A549 (cell line): ENCODE measurements at regions not wholly inside any gene's neighbourhood (a gene's known extent, or its start where the extent isn't known, plus 50 kb on each side); places are given as distances from the start of the nearest gene placed in this dataset.
"Not testable (repeated sequence)": the region's sequence is repeated elsewhere in the genome, so short reads cannot be mapped to it uniquely, and the experiment has no call there.

ENCODE experiments used
- ATAC-seq, 2 experiments: fragments of 200-7000 bp in 1 of 2; fragments of >200 bp in 1 of 2; cut with Nextera tagmentation in 1 of 2; cut with Tn5 transposase in 1 of 2; 3 replicates each; pipeline versions ENCODE4 v1.8.0 to v1.9.1; 2018 to 2020; ENCODE audit warnings: mild to moderate bottlenecking in 1 of 2, moderate library complexity in 1 of 2
- CTCF ChIA-PET: fragments of 300-600 bp; sonication (Branson Sonifier 250); formaldehyde crosslinking; extraction: SDS; loops from one replicate; lab custom pipeline; 2021; ENCODE audit warnings: antibody characterized with exemption, inconsistent platforms; lab: Yijun Ruan, JAX
- POLR2A ChIA-PET: fragments of 350-600 bp; formaldehyde crosslinking; extraction: SDS; loops from one replicate; lab custom pipeline; 2021; ENCODE audit warnings: antibody characterized with exemption, inconsistent platforms; lab: Yijun Ruan, JAX
- DNase-seq, 2 experiments: peaks; one replicate each; pipeline versions ENCODE4 v3.0.0 to v3.0.0-alpha.2; 2011 to 2016; ENCODE audit warnings: low read depth in 1 of 2, low spot score in 1 of 2
- FAIRE-seq: peaks from 2 replicates; lab custom pipeline; 2011; peaks lifted over from hg19 to GRCh38; lab: Jason Lieb, UNC
- H3K27ac ChIP-seq, 2 experiments: fragments of >200 bp; sonication (Bioruptor Twin); formaldehyde crosslinking; 3 replicates each; pipeline ENCODE4 v1.5.1; 2016 to 2017
- H3K4me1 ChIP-seq: fragments of >200 bp; sonication (Bioruptor Twin); formaldehyde crosslinking; 3 replicates; pipeline ENCODE4 v1.6.1; 2016
- H3K4me2 ChIP-seq: fragments of >200 bp; sonication (Bioruptor Twin); formaldehyde crosslinking; 3 replicates; pipeline ENCODE4 v1.6.1; 2016
- H3K4me3 ChIP-seq: fragments of >200 bp; sonication (Bioruptor Twin); formaldehyde crosslinking; 3 replicates; pipeline ENCODE4 v1.5.1; 2016
- H3K9me3 ChIP-seq: fragments of >200 bp; sonication (Bioruptor Twin); formaldehyde crosslinking; 3 replicates; pipeline ENCODE4 v1.6.1; 2016
- BCL3 ChIP-seq: fragments of >200 bp; sonication (Bioruptor Twin); formaldehyde crosslinking; IDR thresholded peaks from 3 replicates; pipeline ENCODE4 v1.6.1; 2016
- CBX8 ChIP-seq: fragments of 200-600 bp; sonication (generic); IDR thresholded peaks from 2 replicates; pipeline ENCODE4 v1.6.1; 2016
- CHD2 ChIP-seq: fragments of 150-350 bp; IDR thresholded peaks from 2 replicates; pipeline ENCODE4 v1.6.1; 2014; ENCODE audit warnings: low read length; ENCODE audit not compliant: partially characterized antibody
- CHD4 ChIP-seq: fragments of 200-600 bp; sonication (generic); IDR thresholded peaks from 2 replicates; pipeline ENCODE4 v1.6.1; 2016; ENCODE audit warnings: antibody characterized with exemption, mild to moderate bottlenecking, borderline replicate concordance
- EHF ChIP-seq: fragments of 250-450 bp; sonication (Bioruptor Pico); IDR thresholded peaks from 2 replicates; pipeline ENCODE4 v1.5.0; 2020; ENCODE audit warnings: mild to moderate bottlenecking
- EP300 ChIP-seq, 2 experiments: fragments of >200 bp; sonication (Bioruptor Twin); formaldehyde crosslinking; IDR thresholded peaks; 2 replicates in 1 of 2; 3 replicates in 1 of 2; pipeline ENCODE4 v1.6.1; 2016 to 2017
- FOSL2 ChIP-seq, 2 experiments: fragments of 450-650 bp in 1 of 2; fragments of >200 bp in 1 of 2; sonication (Bioruptor Twin) in 1 of 2; formaldehyde crosslinking; IDR thresholded peaks; 2 replicates each; pipeline versions ENCODE4 v1.5.0 to v1.6.1; 2016 to 2020; ENCODE audit warnings: mild to moderate bottlenecking in 1 of 2, moderate library complexity in 1 of 2
- HES2 ChIP-seq: fragments of >200 bp; sonication (Bioruptor Twin); formaldehyde crosslinking; IDR thresholded peaks from 2 replicates; pipeline ENCODE4 v1.6.1; 2016
- HEYL ChIP-seq: fragments of 250-450 bp; sonication (Bioruptor Pico); IDR thresholded peaks from 2 replicates; pipeline ENCODE4 v1.8.0; 2021; ENCODE audit warnings: mild to moderate bottlenecking, moderate library complexity
- HOXA7 ChIP-seq: fragments of 250-450 bp; sonication (Bioruptor Pico); IDR thresholded peaks from 2 replicates; pipeline ENCODE4 v1.5.0; 2020; ENCODE audit warnings: mild to moderate bottlenecking, moderate library complexity
- HOXB13 ChIP-seq: fragments of 250-450 bp; sonication (Bioruptor Pico); IDR thresholded peaks from 2 replicates; pipeline ENCODE4 v1.5.0; 2020; ENCODE audit warnings: low read depth, mild to moderate bottlenecking, moderate library complexity
- KDM5A ChIP-seq: fragments of 200-600 bp; sonication (generic); IDR thresholded peaks from 2 replicates; pipeline ENCODE4 v1.6.1; 2016; ENCODE audit warnings: antibody characterized with exemption, mild to moderate bottlenecking
- MAFK ChIP-seq: fragments of 450-650 bp; IDR thresholded peaks from 2 replicates; pipeline ENCODE4 v1.6.1; 2014; ENCODE audit not compliant: partially characterized antibody
- MAX ChIP-seq: IDR thresholded peaks from 2 replicates; pipeline ENCODE4 v1.6.1; 2012
- MAZ ChIP-seq: fragments of 150-350 bp; IDR thresholded peaks from 2 replicates; pipeline ENCODE4 v1.6.1; 2014; ENCODE audit warnings: antibody characterized with exemption, low read depth, low read length, borderline replicate concordance
- POLR2AphosphoS2 ChIP-seq: conservative IDR thresholded peaks from 2 replicates; pipeline ENCODE4 v1.6.1; 2012; ENCODE audit warnings: low read length, improper control_type of control experiment, inconsistent platforms
- RAD21 ChIP-seq, 2 experiments: fragments of >200 bp in 1 of 2; sonication (Bioruptor Twin) in 1 of 2; formaldehyde crosslinking in 1 of 2; IDR thresholded peaks in 1 of 2; conservative IDR thresholded peaks in 1 of 2; 2 replicates in 1 of 2; 3 replicates in 1 of 2; pipeline ENCODE4 v1.6.1; 2012 to 2018; ENCODE audit warnings: inconsistent platforms in 1 of 2
- RCOR1 ChIP-seq: fragments of 150-350 bp; IDR thresholded peaks from 2 replicates; pipeline ENCODE4 v1.6.1; 2014; ENCODE audit warnings: antibody characterized with exemption, low read length, low read depth
- WGBS: methylation state at CpG from one replicate; pipeline ENCODE4 v1.1.6; 2017; ENCODE audit errors: missing lambda C conversion rate; 5-methylcytosine and 5-hydroxymethylcytosine counted together
- TF ChIP-seq, protein P1 (sequence below): fragments of >200 bp; sonication (Bioruptor Twin); formaldehyde crosslinking; IDR thresholded peaks from 3 replicates; pipeline ENCODE4 v1.5.1; 2016
- TF ChIP-seq, protein P2 (sequence below): fragments of 450-650 bp; IDR thresholded peaks from 2 replicates; pipeline ENCODE4 v1.6.1; 2014; ENCODE audit warnings: antibody characterized with exemption
- TF ChIP-seq, protein P3 (sequence below): fragments of 150-350 bp; IDR thresholded peaks from 2 replicates; pipeline ENCODE4 v1.6.1; 2014; ENCODE audit warnings: low read depth, mild to moderate bottlenecking, low read length

GRCh38 chr17:14575471-14575953, 274.6 kb downstream of the HS3ST3B1 start:
- CTCF ChIA-PET = no interaction called here
- POLR2A ChIA-PET = no interaction called here
- no peak for DNase-seq

DNA sequence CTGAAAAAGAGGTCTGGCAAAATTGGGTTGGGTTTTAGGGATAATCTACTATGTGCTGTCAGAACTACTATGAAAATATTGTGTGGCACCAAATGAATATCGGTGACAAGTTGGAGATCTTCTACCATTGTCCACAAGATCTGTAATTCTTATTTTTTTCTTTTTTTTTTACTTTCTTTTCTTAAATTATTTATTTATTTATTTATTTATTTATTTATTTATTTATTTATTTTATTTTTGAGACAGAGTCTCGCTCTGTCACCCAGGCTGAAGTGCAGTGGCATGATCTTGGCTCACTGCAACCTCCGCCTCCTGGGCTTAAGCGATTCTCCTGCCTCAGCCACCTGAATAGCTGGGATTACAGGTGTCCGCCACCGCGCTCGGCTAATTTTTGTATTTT, 259.4 kb downstream of the HS3ST3B1 start:
- H3K4me3 ChIP-seq, DNase-seq, H3K4me2 ChIP-seq, H3K4me1 ChIP-seq, H3K27ac ChIP-seq, FAIRE-seq, ATAC-seq, H3K9me3 ChIP-seq, POLR2A ChIA-PET: not testable (repeated sequence)
- CTCF ChIA-PET = interaction anchor here (1.2 kb wide), 1 partner anchor 983 kb away, joined by 5 read pairs; no protein-coding TSS in a partner anchor
- WGBS = 75% methylated on average over 8 of the region's 8 CpGs

More at GRCh38 chr17:14575471-14575953, 274.6 kb downstream of the HS3ST3B1 start:
- Histone ChIP-seq H3K4me3 (no peak overlapping the region), H3K4me2 (peak overlapping the region; percentile 9; the same call in 1 of the 3 replicates), H3K27ac (no peak overlapping the region), H3K4me1 (no peaks in the 10 kb centered on the region), H3K9me3 (no peaks in the 10 kb centered on the region)
- FAIRE-seq (no peak), ATAC-seq (peak in 1 of 2 experiments; percentile 33; a peak in 1 of 6 replicates)
- no peak for TF ChIP-seq POLR2AphosphoS2
- TF ChIP-seq RAD21 (conservative IDR thresholded peaks at IDR 0.05 in 1 of 2, IDR thresholded peaks at IDR 0.05 in 1 of 2) = no peak
- TF ChIP-seq CHD4 = no peak
- TF ChIP-seq, protein P1, sequence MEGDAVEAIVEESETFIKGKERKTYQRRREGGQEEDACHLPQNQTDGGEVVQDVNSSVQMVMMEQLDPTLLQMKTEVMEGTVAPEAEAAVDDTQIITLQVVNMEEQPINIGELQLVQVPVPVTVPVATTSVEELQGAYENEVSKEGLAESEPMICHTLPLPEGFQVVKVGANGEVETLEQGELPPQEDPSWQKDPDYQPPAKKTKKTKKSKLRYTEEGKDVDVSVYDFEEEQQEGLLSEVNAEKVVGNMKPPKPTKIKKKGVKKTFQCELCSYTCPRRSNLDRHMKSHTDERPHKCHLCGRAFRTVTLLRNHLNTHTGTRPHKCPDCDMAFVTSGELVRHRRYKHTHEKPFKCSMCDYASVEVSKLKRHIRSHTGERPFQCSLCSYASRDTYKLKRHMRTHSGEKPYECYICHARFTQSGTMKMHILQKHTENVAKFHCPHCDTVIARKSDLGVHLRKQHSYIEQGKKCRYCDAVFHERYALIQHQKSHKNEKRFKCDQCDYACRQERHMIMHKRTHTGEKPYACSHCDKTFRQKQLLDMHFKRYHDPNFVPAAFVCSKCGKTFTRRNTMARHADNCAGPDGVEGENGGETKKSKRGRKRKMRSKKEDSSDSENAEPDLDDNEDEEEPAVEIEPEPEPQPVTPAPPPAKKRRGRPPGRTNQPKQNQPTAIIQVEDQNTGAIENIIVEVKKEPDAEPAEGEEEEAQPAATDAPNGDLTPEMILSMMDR = no peak
- no peak for TF ChIP-seq HOXA7 (CRISPR knock-in tag)
- no peak for TF ChIP-seq RCOR1
- TF ChIP-seq MAZ = no peak
- no peak for TF ChIP-seq EP300 (IDR thresholded peaks at IDR 0.05)
- TF ChIP-seq EHF (CRISPR knock-in tag) = no peak
- TF ChIP-seq CBX8 = no peak
- TF ChIP-seq MAX = no peak
- no peak for TF ChIP-seq HES2
- TF ChIP-seq BCL3 = no peak
- TF ChIP-seq, protein P2, sequence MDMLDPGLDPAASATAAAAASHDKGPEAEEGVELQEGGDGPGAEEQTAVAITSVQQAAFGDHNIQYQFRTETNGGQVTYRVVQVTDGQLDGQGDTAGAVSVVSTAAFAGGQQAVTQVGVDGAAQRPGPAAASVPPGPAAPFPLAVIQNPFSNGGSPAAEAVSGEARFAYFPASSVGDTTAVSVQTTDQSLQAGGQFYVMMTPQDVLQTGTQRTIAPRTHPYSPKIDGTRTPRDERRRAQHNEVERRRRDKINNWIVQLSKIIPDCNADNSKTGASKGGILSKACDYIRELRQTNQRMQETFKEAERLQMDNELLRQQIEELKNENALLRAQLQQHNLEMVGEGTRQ = no peak
- TF ChIP-seq KDM5A = no peak
- no peak for TF ChIP-seq CHD2
- no peak for TF ChIP-seq HOXB13 (CRISPR knock-in tag)
- WGBS = 25% methylated on average over 8 of the region's 8 CpGs

GRCh38 chr17:14559264-14560119, 258.6 kb downstream of the HS3ST3B1 start:
- CTCF ChIA-PET = interaction anchor here (1.2 kb wide), 1 partner anchor 982 kb away, joined by 5 read pairs; no protein-coding TSS in a partner anchor
- WGBS = 44% methylated on average over 10 of the region's 10 CpGs
- Histone ChIP-seq H3K4me2 (no peak overlapping the region), H3K4me1 (no peaks in the 10 kb centered on the region), H3K4me3 (no peak overlapping the region), H3K27ac (no peak overlapping the region), H3K9me3 (no peaks in the 10 kb centered on the region)
- FAIRE-seq (no peak), DNase-seq (no peak), ATAC-seq (no peak)
- TF ChIP-seq HEYL (CRISPR knock-in tag) (no peak), FOSL2 (IDR thresholded peaks at IDR 0.05) (no peak), FOSL2 (CRISPR knock-in tag; IDR thresholded peaks at IDR 0.05) (no peak), MAFK (peak; percentile 83)
- TF ChIP-seq, protein P3, sequence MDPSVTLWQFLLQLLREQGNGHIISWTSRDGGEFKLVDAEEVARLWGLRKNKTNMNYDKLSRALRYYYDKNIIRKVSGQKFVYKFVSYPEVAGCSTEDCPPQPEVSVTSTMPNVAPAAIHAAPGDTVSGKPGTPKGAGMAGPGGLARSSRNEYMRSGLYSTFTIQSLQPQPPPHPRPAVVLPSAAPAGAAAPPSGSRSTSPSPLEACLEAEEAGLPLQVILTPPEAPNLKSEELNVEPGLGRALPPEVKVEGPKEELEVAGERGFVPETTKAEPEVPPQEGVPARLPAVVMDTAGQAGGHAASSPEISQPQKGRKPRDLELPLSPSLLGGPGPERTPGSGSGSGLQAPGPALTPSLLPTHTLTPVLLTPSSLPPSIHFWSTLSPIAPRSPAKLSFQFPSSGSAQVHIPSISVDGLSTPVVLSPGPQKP = no peak
- POLR2A ChIA-PET = no interaction called here
